ENCODE measurements at regions not wholly inside any gene's neighbourhood (a gene's known extent, or its start where the extent isn't known, plus 50 kb on each side); places are given as distances from the start of the nearest gene placed in this dataset.
"Not testable (repeated sequence)": the region's sequence is repeated elsewhere in the genome, so short reads cannot be mapped to it uniquely, and the experiment has no call there.

GRCh38 chr17:55988861-55989260, 164.4 kb upstream of the ANKFN1 start:
- H3K4me3 ChIP-seq (ENCODE audit: low read length), result no peak overlapping the region
- no peak for TF ChIP-seq CTCF (IDR thresholded peaks at IDR 0.05; ENCODE audit: insufficient read depth, low read depth, low read length, missing control alignments)
- DNase-seq (ENCODE audit: low read depth), result no peak

GRCh38 chr17:55990332-55991006, 162.8 kb upstream of the ANKFN1 start:
- TF ChIP-seq CTCF (IDR thresholded peaks at IDR 0.05; ENCODE audit: insufficient read depth, low read depth, low read length, missing control alignments), result no peak
- no peak overlapping the region for H3K4me3 ChIP-seq (ENCODE audit: low read length)
- no peak for DNase-seq (ENCODE audit: low read depth)

GRCh38 chr17:55996826-55997225, 156.4 kb upstream of the ANKFN1 start:
- DNase-seq (ENCODE audit: low read depth), result no peak
- no peak overlapping the region for H3K4me3 ChIP-seq (ENCODE audit: low read length)
- TF ChIP-seq CTCF (IDR thresholded peaks at IDR 0.05; ENCODE audit: insufficient read depth, low read depth, low read length, missing control alignments), result no peak

GRCh38 chr17:56000411-56000810, 152.9 kb upstream of the ANKFN1 start:
- TF ChIP-seq CTCF (IDR thresholded peaks at IDR 0.05; ENCODE audit: insufficient read depth, low read depth, low read length, missing control alignments), result no peak
- H3K4me3 ChIP-seq (ENCODE audit: low read length), result no peak overlapping the region
- DNase-seq (ENCODE audit: low read depth), result no peak

- not testable (repeated sequence) for DNase-seq (ENCODE audit: low read depth); H3K4me3 ChIP-seq (ENCODE audit: low read length)
Observed at GRCh38 chr17:56002656-56003055, 150.6 kb upstream of the ANKFN1 start.

GRCh38 chr17:56009795-56010651, 143.3 kb upstream of the ANKFN1 start:
- TF ChIP-seq CTCF (IDR thresholded peaks at IDR 0.05; ENCODE audit: insufficient read depth, low read depth, low read length, missing control alignments), result no peak
- no peak for DNase-seq (ENCODE audit: low read depth)
- no peak overlapping the region for H3K4me3 ChIP-seq (ENCODE audit: low read length)

GRCh38 chr17:56011406-56012131, 141.7 kb upstream of the ANKFN1 start:
- no peak for DNase-seq (ENCODE audit: low read depth)

More at GRCh38 chr17:56011406-56012131, 141.7 kb upstream of the ANKFN1 start:
- no peak overlapping the region for H3K4me3 ChIP-seq (ENCODE audit: low read length)
- TF ChIP-seq CTCF (IDR thresholded peaks at IDR 0.05; ENCODE audit: insufficient read depth, low read depth, low read length, missing control alignments), result no peak
